ENCODE measurements at regions not wholly inside any gene's neighbourhood (a gene's known extent, or its start where the extent isn't known, plus 50 kb on each side); places are given as distances from the start of the nearest gene placed in this dataset.

DNA sequence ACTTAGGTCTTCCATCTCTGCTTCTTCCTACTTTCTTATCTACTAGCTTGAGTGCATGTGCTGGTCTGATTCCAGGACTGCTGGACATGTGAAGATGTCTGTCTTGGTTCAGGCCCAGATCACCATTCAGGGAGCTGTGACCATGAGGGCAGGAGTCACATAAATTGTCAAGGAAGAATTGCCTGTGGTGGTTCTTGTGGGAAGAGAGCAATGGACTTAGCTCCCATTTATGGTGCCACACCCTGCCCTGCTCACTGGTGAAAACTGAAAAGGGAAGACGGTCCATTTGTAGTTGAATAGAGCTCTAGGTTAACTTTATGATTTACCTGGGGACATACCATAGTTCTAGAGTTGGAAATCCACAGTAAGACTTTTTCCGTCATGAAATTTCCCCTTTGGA lies 244.3 kb upstream of the ZNF608 start:
- H3K4me3 Mint-ChIP-seq (ENCODE audit: low read depth, unreplicated experiment), result no peak overlapping the region
- H3K27me3 Mint-ChIP-seq (ENCODE audit: unreplicated experiment), result no peaks in the 10 kb centered on the region
- peaks cover 4% of the 10 kb centered on the region for H3K9me3 Mint-ChIP-seq (ENCODE audit: low read depth, unreplicated experiment)
- intact Hi-C loops (cut with micrococcal nuclease; ENCODE audit: unreplicated experiment), result no loop called here
- H3K27ac Mint-ChIP-seq (ENCODE audit: unreplicated experiment), result no peak overlapping the region
- no peaks in the 10 kb centered on the region for H3K36me3 Mint-ChIP-seq (ENCODE audit: insufficient read depth, unreplicated experiment)
- CTCF ChIA-PET, result no interaction called here
- DNase-seq, result no peak
- peaks cover under 1% of the 10 kb centered on the region for H3K4me1 Mint-ChIP-seq (ENCODE audit: low read depth, unreplicated experiment)
- no TSS peak for BruUV-seq (replicated peaks)
- TF ChIP-seq, protein P1, sequence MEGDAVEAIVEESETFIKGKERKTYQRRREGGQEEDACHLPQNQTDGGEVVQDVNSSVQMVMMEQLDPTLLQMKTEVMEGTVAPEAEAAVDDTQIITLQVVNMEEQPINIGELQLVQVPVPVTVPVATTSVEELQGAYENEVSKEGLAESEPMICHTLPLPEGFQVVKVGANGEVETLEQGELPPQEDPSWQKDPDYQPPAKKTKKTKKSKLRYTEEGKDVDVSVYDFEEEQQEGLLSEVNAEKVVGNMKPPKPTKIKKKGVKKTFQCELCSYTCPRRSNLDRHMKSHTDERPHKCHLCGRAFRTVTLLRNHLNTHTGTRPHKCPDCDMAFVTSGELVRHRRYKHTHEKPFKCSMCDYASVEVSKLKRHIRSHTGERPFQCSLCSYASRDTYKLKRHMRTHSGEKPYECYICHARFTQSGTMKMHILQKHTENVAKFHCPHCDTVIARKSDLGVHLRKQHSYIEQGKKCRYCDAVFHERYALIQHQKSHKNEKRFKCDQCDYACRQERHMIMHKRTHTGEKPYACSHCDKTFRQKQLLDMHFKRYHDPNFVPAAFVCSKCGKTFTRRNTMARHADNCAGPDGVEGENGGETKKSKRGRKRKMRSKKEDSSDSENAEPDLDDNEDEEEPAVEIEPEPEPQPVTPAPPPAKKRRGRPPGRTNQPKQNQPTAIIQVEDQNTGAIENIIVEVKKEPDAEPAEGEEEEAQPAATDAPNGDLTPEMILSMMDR (IDR thresholded peaks at IDR 0.05; ENCODE audit: unreplicated experiment), result no peak

DNA sequence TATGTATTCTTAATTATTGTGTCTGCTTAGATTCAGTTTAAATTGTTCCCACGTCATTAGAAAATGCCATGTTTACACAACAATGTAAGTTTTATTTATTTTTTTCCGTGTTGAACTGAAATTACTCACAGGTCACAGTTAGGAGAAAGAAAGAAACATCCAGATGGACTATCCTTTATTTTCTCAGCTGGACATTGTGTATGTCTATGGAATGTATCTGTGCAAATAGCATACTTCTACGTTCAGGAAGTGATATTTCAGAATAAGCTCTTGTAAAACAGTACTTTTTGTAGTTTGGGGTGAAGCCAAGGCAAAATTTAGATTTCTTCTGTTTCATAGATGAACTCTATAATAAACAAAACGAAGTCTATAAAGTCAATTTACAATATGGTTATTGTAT lies 249.0 kb upstream of the ZNF608 start:
- BruUV-seq (replicated peaks), result no TSS peak
- intact Hi-C loops (cut with micrococcal nuclease; ENCODE audit: unreplicated experiment), result no loop called here
- Mint-ChIP-seq H3K27me3 (ENCODE audit: unreplicated experiment) (no peaks in the 10 kb centered on the region), H3K36me3 (ENCODE audit: insufficient read depth, unreplicated experiment) (no peaks in the 10 kb centered on the region), H3K9me3 (ENCODE audit: low read depth, unreplicated experiment) (no peaks in the 10 kb centered on the region), H3K4me1 (ENCODE audit: low read depth, unreplicated experiment) (peaks cover 27% of the 10 kb centered on the region), H3K27ac (ENCODE audit: unreplicated experiment) (no peak overlapping the region), H3K4me3 (ENCODE audit: low read depth, unreplicated experiment) (no peak overlapping the region)
- TF ChIP-seq, protein P1 (IDR thresholded peaks at IDR 0.05; ENCODE audit: unreplicated experiment), result no peak
- CTCF ChIA-PET, result no interaction called here
- no peak for DNase-seq

DNA sequence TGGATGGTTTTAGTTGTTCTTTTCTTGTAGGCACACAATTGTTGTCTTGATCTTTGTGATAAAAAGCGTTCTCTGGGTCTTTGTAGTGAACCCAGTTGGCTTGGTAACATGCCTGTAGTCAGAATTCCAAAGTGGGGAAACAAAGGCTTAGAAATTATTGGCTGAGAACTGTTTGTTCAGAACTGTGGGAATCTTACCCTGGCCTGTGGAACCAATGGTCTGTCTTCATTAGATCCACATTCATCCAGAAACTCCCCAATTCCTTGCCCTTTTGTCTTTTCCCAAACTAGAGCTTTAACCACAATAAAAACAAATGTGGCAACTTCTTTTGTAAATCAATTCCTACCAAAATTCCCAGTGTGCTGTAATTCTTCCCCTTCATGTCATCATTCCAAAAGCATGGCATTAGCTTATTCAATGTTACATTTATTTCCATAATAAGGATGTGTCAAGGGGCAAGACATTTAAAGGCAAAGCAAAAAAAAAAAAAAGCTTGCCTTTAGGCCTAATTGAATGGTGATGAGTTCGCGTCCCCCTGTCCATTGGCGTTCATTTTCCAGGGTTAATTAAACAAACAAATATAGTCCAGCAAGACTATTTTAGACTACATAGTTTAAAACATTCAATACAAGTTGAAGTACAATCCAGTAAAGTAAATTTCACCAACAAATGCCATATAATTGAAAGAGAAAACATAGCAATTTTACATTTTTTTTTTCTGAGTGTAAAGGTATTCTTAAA lies 249.8 kb upstream of the ZNF608 start:
- no peak overlapping the region for H3K4me3 Mint-ChIP-seq (ENCODE audit: low read depth, unreplicated experiment)
- intact Hi-C loops (cut with micrococcal nuclease; ENCODE audit: unreplicated experiment), result no loop called here
- no peaks in the 10 kb centered on the region for H3K36me3 Mint-ChIP-seq (ENCODE audit: insufficient read depth, unreplicated experiment)
- H3K27ac Mint-ChIP-seq (ENCODE audit: unreplicated experiment), result peak overlapping the region; percentile 36
- no peak for DNase-seq
- H3K9me3 Mint-ChIP-seq (ENCODE audit: low read depth, unreplicated experiment), result no peaks in the 10 kb centered on the region
- TF ChIP-seq, protein P1 (IDR thresholded peaks at IDR 0.05; ENCODE audit: unreplicated experiment), result no peak
- BruUV-seq (replicated peaks), result no TSS peak
- CTCF ChIA-PET, result interaction anchor here (0.6 kb wide), 1 partner anchor 13 kb away, joined by 3 read pairs; no protein-coding TSS in a partner anchor
- H3K27me3 Mint-ChIP-seq (ENCODE audit: unreplicated experiment), result no peaks in the 10 kb centered on the region
- peaks cover 27% of the 10 kb centered on the region for H3K4me1 Mint-ChIP-seq (ENCODE audit: low read depth, unreplicated experiment)

DNA sequence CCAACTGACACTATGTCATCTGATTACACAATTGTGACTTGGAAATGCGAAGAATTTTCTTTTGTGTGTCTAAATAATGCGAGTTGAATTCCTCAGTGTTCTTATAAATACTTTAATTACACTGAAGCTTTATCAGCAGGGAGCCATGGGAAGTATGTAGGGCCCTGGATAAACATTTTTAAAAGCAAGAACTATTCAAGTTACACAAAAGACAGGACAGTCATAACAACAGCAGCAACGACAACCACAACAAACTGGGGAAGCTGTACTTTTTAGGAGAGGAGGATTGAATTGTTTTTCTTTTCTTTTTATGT lies 250.3 kb upstream of the ZNF608 start:
- DNase-seq, result no peak
- intact Hi-C loops (cut with micrococcal nuclease; ENCODE audit: unreplicated experiment), result no loop called here
- H3K36me3 Mint-ChIP-seq (ENCODE audit: insufficient read depth, unreplicated experiment), result no peaks in the 10 kb centered on the region
- no peaks in the 10 kb centered on the region for H3K9me3 Mint-ChIP-seq (ENCODE audit: low read depth, unreplicated experiment)
- H3K27me3 Mint-ChIP-seq (ENCODE audit: unreplicated experiment), result no peaks in the 10 kb centered on the region
- TF ChIP-seq, protein P1 (IDR thresholded peaks at IDR 0.05; ENCODE audit: unreplicated experiment), result no peak
- H3K4me3 Mint-ChIP-seq (ENCODE audit: low read depth, unreplicated experiment), result no peak overlapping the region
- H3K27ac Mint-ChIP-seq (ENCODE audit: unreplicated experiment), result peak overlapping the region; percentile 36
- H3K4me1 Mint-ChIP-seq (ENCODE audit: low read depth, unreplicated experiment), result peaks cover 27% of the 10 kb centered on the region
- no TSS peak for BruUV-seq (replicated peaks)
- CTCF ChIA-PET, result interaction anchor here (0.6 to 1.0 kb wide), 2 partner anchors 13 to 33 kb away, joined by 3 read pairs; no protein-coding TSS in a partner anchor
